Stimulated activated CD4-positive, alpha-beta T cell treated with anti-CD3 and anti-CD28 coated beads, Interleukin-4, amount 100 ng/mL, for 48 hours (primary cell): ENCODE measurements at regions not wholly inside any gene's neighbourhood (a gene's known extent, or its start where the extent isn't known, plus 50 kb on each side); places are given as distances from the start of the nearest gene placed in this dataset.
"Not testable (repeated sequence)": the region's sequence is repeated elsewhere in the genome, so short reads cannot be mapped to it uniquely, and the experiment has no call there.

Source experiments
- DNase-seq, 2 donors: peaks; one replicate each; pipeline ENCODE4 v3.0.0-alpha.2; 2020; ENCODE audit warnings: low read depth in 2 of 2

DNA sequence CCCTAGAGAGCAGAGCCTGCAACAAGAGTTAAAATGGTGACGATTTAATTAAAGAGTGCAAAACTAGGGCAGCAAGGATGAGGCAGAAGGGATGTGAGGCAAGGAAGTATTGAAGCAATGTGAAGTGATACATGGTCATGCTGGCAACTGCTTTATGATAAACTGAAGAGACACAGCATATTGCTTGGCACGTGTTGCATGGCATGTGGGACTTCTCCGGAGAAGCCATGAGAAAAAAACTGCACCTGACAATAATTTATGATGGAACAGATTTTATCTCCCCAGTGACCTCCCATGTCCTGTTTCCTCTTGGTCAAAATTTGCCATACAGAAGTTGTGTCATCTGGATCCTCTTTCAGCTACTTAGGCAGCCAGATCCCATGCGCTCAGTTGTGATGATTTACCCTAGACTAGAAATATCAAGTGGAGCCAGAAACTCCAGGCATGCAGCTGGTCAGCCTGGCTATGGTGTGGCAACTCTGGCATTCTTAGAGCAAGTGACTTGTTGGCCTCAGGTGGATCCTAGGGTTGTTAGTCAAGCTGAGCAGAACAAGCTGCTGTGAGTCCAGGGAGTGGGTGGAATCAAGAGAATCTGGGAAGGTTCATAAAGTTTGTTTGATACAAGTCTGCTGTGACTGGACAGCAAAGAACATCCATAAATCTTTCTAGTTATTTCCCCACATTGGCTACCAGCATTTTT, 611.4 kb upstream of the USP24 start:
- DNase-seq, result no peak

DNA sequence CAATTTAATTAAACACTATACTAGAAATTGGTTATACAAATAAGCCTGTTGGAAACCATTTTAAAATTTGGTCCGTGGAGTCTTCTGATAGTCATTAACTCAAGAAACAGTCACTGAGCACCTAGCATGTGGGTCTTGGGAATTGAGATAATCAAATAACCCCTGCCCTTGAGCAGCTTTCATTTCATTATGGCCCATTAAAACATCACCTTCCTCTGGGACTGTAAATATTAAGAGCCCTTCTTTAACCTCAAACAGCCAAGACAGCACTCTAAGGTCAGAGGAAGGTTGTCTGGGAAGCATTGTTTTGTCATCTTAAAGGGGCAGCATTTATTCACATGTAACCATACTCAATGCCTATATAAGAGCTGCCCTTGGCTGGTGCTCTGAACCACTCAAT, 610.3 kb upstream of the USP24 start:
- DNase-seq, result no peak

DNA sequence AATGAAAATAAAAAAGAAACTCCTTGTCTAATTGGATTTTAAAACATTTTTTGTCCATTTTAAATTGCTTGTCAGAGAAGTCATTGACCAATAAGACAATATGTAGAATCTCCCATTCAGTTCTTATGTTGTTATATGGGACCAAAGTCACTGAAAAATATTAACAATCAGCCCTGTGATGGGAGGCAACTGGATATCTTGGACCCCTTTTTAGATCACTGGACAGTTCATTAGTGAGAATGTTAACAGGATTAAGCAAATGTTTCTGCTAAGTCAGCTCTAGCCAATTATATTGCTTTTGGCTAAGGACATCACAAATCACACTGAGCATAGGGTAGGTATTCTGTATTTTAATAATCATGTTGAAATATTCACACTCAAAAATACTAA, 609.1 kb upstream of the USP24 start:
- DNase-seq, result no peak

DNA sequence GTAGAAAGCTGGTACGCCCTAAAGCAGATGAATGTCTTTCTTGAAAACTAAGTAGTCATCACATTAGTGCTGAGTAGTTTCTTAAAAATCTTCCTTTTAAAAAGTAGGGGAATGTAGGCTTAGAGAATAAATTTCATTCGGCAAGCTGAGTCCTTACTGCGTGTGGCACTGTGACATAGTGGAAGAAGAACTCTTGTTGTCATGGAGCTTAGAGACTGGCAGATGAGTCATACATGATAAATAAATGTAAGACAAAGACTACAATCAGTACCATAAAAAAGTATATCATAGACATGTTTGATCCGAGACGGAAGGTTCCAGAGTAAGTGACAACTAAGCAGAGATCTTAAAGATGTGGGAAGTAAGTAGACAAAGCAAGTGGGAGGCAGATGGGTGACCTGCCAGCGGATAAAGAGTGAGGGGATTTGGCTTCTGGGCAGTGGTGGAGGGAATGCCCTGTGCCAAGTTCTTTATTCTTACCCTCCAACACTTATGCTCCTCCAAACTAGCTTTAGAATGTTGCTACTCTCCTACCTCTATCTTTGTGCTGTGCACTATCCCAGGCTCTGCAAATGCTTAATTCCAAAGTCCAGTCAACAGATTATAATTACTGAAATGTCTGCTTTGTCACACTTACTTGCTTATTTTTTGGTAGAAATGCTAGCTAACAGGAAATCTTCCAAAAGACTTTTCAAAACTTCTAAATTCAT, 608.5 kb upstream of the USP24 start:
- DNase-seq, result no peak

DNA sequence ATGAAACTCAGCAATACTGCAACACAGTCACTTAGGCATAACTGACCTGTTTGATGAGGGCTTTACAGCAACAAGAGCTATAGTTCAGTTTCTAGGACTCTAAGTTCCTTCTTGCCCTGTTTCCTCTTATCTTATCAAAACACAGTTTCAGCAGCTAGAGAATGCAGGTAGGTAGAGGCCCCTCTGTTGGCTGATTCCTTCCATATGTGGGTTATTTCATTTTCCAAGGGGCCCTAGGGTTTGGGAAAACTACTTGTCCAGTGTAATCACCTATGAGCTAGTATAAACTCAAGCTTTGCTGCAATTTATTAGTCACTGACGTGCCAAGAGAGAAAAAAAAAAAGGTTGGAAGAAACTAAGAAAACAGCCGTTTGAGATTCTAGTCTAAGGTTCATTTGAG, 607.7 kb upstream of the USP24 start:
- no peak for DNase-seq

DNA sequence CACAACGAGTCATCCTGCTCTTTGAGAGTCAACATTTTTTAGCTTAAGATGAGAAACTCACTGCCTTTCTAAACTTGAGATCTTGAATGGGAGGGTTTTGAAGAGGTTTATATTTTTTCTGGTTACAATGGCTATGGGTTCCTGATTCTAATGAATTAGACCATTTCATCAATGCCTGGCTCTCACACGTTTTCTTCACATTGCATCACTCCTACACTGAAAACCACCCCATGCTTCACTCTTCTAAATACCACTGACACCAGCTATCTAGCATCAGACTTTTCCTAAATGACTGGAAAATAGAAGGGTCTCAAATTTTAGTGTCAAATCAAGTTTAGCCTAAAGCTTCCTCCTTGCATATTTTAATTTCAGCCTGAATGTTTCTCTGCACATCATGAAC, 606.1 kb upstream of the USP24 start:
- DNase-seq, result no peak

DNA sequence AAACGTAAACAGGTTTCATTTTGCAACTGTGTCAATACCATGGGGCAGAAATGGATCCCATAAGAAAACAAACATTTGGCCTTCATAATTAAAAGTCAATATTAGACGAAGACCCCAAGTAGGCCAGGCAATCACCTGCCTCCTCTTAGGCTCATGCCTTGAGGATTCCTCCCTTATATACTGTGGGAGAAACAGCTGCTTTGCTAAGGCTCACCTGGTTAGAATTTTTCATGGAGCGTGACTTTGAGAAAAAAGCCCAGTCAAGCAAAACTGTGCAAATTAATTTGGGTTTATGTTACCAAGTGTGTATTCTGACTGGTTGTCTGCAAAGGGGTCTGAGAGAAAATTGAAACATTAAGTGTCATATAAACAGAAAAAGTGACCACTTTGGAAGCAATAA, 605.3 kb upstream of the USP24 start:
- no peak for DNase-seq

DNA sequence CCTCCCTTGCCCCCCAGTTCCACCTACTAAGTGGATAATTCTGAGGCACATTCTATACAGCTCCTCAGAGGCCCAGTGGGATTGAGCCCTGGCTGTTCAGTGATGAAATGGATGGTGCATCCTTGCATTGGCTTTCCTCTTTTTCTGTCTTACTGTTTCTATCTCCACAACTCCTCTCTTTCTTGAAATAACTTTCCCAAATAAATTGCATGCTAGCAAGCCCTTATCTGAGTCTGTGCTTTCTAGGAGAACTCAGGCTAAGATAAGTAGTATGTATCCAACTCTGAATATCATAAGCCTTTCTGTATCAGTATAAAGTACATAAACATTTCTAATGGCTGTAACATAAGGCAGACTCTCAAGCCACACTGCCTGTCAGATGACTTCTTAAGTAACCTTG, 603.8 kb upstream of the USP24 start:
- DNase-seq, result no peak

DNA sequence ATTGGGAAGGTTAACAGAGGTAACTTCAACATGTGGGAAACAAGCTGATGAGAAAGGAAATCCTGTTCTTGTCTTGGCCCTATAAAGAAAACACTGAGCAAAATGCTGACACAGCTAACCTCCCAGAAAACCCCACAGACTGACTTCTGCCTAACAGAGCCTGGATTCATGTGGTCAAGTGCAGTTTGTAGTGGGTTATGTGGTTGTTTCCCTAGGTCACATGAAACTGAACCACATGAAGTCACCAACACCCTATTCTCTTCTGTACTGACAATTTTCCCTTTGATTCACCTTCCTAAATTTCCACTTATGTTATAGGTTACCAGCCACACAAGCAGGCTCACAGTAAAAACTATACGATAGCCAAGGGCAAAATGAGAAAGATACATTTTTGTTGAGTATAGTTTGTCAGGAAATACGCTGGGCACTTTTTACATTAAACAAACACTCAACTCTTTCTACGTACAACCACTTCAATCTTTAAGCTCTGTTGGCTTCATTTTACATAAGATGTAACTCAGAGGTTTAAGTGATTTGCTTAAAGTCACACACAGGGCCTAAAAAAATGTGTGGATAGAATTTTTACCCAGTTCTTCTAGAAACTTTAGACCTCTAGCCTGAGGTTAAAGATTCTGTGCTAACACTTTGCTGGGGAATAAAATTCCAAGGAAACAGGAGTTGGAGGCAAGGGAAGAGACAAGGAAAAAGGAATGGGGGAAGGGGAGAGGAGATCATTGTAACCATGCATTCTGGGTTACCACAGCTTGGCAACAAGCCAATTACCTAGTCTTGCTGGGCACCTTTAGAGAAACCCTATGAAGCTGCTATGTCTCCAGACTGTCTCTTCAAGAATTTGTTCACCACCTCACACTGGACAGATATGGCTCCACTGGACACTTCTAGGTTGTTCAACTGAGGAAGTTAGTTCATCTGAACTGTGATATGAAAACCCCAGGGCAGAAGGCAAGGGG, 601.6 kb upstream of the USP24 start:
- no peak for DNase-seq

DNA sequence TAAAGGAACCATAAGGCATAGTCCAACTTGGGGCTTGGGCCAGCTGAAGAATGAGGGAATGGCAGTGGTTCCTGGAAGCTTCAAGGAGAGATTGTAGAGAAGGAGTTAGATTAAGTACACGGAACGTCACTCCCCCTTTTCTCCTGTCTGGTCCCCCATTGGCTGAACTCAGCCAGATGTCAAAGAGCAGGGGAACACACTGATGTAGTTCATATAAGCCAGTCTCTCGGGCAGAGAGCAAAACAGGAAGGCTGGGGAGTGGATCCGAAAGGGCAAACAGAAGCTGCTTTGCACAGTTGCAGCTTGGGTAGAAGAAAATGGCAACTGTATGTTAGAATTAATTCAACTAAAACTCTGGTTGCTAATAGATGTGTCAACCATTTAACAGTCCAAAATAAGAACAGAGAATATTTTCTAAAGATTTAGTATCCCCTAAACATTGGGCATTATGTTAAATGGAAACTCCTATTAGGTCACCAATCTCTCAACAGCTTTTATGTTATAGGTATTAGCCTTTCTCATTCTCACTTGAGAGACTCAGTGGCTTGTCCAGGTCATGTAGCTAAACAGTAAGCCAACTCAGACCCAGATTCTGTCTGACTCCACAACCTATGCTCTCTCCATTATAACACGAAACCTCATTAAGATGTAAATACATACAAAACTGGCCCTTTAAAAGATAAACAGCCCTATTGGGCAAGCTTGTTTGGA, 600.7 kb upstream of the USP24 start:
- DNase-seq, result no peak

DNA sequence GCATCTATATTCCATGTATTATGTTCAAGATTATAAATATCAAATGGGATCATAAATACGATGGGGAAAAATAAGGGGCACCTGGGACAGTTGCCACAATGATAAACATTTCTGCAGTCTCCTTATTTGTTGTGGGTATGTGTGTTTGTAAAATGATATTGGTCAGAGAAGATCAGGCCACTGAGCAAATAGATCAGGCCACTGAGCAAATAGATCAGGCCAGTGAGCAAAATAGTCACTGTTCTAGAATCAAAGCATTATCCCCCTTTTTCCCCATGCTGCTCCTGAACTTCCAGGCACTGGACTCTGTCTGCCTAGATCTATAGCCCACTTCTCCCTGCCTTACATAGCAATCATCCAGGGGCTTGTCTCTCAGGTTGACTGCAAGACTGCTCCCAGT, 599.8 kb upstream of the USP24 start:
- DNase-seq, result no peak

DNA sequence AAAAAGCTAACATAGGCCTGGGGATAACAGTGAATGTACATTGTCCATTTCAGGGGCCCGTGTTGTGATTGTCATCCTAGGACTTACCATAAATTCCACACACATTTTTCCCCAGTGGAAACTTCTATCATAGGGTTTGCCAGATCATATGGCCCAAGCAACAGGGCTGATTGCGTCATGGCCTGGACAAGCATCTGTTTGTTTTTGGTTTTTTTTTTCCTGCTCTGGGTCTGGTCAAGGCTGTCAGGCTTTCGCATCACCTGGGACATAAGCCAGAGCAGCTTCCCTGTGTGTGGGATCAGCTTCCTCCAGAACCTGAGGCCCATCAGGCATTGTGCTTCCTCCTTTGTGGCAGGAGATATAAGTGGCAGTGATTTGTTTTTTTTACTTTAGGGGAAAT, 598.5 kb upstream of the USP24 start:
- DNase-seq, result no peak

DNA sequence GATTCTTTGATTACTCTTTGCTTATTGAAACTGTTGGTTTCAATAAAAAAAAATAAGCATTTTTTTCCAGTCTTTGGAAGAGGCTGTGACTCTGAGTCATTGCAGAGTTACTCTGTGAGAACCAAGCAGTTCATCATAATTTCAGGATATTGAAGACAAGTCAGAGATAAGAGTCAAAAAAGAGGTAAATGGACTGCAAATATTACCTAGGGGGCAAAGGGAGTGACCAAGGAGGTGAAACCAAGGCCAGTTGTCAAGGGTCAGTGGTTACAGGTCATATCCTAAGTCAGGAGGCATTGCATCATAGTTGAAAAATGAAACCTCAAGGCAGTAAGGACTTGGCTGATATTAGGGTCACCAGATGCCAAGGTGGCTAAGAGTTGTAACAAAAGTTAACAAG, 597.1 kb upstream of the USP24 start:
- DNase-seq, result no peak

DNA sequence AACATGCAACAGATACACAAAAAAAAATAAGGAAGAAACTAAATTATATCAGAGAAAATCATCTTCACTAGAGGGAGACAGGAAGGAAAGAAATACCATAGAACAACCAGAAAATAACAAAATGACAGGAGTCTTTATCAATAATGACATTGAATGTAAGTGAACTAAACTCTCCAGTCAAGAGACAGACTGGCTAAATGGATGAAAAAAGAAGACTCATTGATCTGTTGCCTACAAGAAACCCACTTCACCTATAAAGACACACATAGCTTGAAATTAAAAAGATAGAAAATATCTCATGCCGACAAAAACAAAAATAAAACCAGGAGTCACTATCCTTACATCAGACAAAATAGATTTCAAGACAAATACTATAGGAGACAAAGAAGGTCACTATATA, 593.1 kb upstream of the USP24 start:
- no peak for DNase-seq

DNA sequence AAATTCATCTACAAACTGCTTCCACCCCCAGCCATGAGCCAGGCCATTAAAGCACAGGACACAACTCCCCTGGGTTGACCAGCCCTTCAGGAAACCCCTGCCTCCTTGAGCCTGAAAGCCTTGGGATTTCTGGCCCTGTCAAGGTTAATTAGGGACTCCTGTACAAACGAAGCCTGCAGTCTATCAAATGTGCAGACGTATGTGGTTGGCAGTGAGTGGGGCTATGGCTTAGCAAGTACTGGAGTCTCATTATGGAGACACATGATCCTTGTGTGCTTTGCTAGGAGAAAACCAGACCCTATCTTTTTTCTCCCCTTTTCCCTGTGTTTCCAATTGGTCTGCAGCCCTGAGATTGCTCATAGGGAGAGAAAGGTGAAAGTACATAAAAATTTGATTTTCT, 588.3 kb upstream of the USP24 start:
- DNase-seq, result no peak

DNA sequence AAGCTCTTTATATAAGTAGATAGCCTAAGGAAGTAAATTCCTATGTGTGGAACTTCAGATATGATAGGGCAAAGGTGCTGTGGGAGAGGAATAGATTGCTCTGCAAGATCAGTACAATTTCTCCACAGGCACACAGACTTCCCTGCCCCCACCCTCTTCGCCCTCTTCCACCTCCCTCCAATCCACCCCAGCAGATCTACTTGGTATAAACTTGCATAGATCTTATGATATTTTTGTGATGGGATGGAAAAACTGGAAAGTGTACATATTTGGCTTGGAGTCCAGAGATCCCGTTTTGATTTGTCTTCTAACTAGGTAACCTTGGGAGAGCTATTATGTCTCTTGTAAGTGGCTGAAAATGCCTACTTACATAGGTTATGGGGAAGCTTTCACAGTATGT, 586.3 kb upstream of the USP24 start:
- no peak for DNase-seq

DNA sequence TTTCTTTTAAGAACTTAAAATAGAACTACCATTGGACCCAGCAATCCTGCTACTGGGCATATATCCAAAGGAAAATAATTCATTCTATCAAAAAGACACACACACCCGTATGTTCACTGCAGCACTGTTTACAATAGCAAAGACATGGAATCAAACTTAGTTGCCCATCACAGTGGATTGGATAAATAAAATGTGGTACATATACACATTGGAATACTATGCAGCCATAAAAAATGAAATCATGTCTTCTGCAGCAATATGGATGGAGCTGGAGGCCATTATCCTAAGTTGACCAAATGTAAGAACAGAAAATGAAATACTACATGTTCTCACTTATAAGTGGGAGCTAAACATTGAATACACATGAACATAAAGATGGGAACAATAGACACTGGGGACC, 585.3 kb upstream of the USP24 start:
- DNase-seq, result no peak

DNA sequence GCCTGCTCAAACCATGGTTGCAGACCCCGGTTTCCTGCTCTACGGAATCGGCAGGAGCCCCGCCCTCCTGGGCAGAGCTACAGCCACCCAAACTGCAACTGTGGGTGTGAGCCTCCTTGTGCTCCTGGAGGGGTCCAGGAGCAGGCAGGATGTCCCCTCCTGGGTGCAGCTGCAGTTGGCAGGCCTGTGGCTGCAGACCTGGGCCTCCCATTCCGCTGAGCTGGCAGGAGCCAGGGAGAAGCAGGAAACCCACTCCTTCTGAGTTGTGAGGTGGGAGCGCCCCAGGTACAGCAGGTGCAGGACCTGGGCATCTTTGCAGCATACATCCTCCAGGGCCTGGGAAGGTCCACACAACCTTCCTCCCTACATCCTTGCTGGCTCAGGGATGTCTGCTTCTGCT, 578.7 kb upstream of the USP24 start:
- no peak for DNase-seq

DNA sequence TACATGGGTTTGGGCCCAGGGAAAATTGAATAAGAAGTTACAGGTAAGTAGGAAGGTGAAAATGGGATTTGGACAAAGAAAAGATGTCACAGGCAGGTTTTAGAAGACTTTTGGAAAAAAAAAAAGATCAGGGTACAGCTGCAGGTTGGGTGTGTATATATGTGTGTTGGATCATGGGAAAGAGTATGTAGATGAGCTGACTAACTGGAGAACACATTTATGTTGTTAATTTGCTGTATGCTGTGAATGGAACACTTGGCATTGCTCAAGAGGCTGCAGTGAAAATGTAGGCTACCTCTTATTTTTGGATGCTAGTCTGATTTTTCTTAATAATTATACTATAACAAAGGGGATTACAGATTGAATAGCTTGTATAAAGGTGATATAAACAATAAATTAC, 577.7 kb upstream of the USP24 start:
- DNase-seq, result no peak

DNA sequence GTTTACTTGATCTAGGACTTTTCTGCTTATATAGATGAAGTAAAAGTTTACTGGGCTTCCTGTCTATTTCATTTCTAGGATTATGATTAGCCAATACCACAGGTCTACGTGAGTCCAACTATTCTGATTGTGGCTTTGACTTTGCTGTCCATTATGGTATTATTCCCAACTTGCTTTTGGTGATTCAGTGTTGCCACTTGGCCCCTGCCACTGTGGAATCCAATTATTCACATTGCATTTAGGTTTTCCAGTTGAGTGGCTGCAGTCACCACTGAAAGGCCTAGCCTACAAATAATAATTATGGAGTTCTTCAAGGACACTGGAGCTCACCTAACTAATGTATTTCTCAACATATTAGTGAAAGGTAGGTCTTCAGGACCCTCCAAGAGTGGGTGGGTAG, 574.3 kb upstream of the USP24 start:
- DNase-seq, result no peak

DNA sequence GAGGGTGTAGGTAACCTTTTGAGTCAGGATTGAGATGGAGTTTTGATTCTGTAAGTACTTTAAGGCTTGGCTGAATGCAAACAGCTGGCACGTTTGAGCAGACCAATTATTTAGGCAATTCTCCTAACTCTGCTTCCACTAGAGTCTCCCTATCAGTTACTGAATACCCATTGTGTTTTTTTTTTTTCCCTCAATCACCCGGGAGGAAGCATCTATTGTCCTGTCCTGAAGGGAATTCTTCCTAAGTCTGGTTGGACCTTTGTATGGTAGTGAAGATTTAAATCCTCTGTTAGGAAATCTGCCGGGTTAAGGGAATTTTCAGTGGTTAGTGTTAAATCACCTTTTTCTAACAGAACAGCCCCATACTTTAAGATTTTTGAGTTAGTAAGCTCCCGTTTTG, 571.2 kb upstream of the USP24 start:
- DNase-seq, result no peak

DNA sequence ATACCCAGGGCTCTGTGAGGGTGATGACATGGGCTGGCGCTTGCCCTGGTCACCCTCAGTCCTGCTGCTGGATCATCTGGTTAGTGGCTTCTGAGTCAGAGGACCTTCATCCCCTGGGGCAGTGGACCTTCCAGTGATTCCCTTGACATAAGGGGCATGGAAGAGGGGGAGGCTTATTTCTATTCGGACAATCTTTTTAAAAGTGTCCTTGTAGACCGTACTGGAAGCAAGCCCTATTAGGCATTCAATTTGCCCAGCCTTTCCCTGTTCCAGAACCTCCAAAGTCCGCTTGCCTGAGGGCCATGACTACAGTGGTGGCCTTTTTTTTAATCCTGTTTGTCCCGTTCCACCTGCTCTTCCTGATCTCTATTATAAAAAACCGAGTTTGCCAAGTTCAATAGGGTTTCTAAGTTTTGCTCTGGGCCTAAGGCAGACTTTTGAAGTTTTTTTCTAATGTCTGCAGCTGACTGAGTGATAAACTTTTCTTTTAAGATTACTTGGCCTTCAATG, 569.8 kb upstream of the USP24 start:
- not testable (repeated sequence) for DNase-seq
